ENCODE measurements at regions not wholly inside any gene's neighbourhood (a gene's known extent, or its start where the extent isn't known, plus 50 kb on each side); places are given as distances from the start of the nearest gene placed in this dataset.

- TF ChIP-seq CHD7 (IDR thresholded peaks at IDR 0.05; ENCODE audit: insufficient replicate concordance, low read length) (no peak), CHD1 (IDR thresholded peaks at IDR 0.05; ENCODE audit: low read depth, low read length) (no peak)
Observed at GRCh38 chr1:178037510-178038253, 56.2 kb upstream of the RASAL2 start (continued).
